SU-DHL-6 (cell line): ENCODE measurements at regions not wholly inside any gene's neighbourhood (a gene's known extent, or its start where the extent isn't known, plus 50 kb on each side); places are given as distances from the start of the nearest gene placed in this dataset.

Source experiments
- EZH2phosphoT487 ChIP-seq: fragments of 200-600 bp; sonication (generic), shearing (Covaris generic); conservative IDR thresholded peaks from 2 replicates; pipeline ENCODE4 v1.6.1; 2018; ENCODE audit warnings: mild to moderate bottlenecking, antibody characterized with exemption, low read length, moderate library complexity, mixed read lengths
- TF ChIP-seq, protein P1 (sequence below): fragments of 200-600 bp; sonication (generic); IDR thresholded peaks from one replicate; pipeline ENCODE4 v1.5.1; 2017; ENCODE audit warnings: antibody characterized with exemption, mild to moderate bottlenecking, low read length, moderate library complexity; ENCODE audit not compliant: insufficient read depth, poor library complexity, severe bottlenecking

DNA sequence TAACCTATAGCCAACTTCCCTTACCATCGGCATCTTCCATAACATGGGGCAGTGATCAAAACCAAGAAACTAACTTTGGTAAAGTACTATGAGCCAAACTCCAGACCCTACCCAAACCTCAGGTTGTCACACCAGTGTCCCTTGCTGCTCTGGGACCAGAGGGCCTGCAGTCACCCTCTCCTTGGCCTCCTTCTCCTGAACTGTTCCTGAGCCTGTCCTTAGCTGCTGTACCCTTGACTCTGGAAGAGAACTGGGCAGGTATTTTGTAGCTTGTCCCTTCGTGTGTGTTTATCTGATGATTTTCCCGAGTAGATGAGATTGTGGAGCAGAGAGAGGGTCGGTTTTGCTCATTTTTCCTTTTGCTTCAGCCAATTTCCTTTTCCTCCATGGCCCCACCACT, 240.4 kb downstream of the SYK start:
- TF ChIP-seq, protein P1, sequence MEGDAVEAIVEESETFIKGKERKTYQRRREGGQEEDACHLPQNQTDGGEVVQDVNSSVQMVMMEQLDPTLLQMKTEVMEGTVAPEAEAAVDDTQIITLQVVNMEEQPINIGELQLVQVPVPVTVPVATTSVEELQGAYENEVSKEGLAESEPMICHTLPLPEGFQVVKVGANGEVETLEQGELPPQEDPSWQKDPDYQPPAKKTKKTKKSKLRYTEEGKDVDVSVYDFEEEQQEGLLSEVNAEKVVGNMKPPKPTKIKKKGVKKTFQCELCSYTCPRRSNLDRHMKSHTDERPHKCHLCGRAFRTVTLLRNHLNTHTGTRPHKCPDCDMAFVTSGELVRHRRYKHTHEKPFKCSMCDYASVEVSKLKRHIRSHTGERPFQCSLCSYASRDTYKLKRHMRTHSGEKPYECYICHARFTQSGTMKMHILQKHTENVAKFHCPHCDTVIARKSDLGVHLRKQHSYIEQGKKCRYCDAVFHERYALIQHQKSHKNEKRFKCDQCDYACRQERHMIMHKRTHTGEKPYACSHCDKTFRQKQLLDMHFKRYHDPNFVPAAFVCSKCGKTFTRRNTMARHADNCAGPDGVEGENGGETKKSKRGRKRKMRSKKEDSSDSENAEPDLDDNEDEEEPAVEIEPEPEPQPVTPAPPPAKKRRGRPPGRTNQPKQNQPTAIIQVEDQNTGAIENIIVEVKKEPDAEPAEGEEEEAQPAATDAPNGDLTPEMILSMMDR, result no peak
- no peak for TF ChIP-seq EZH2phosphoT487
